ENCODE measurements at regions not wholly inside any gene's neighbourhood (a gene's known extent, or its start where the extent isn't known, plus 50 kb on each side); places are given as distances from the start of the nearest gene placed in this dataset.

- POLR2A ChIA-PET = interaction anchor here (0.6 kb wide), 1 partner anchor 1703 kb away, joined by 7 read pairs; no protein-coding TSS in a partner anchor
- peaks cover 11% of the 10 kb centered on the region for H3K4me1 Mint-ChIP-seq
- H3K4me3 Mint-ChIP-seq = no peak overlapping the region
- peaks cover 86% of the 10 kb centered on the region for H3K9me3 Mint-ChIP-seq
- H3K27ac Mint-ChIP-seq = no peak overlapping the region
- H3K36me3 Mint-ChIP-seq = peaks cover 49% of the 10 kb centered on the region
- DNase-seq (ENCODE audit: low spot score) (no peak), ATAC-seq (no peak)
- CTCF ChIA-PET = no interaction called here
- TF ChIP-seq RORB (CRISPR knock-in tag; IDR thresholded peaks at IDR 0.05) (no peak), OVOL2 (CRISPR knock-in tag; IDR thresholded peaks at IDR 0.05; ENCODE audit: borderline replicate concordance) (no peak), ESRRA (CRISPR knock-in tag; IDR thresholded peaks at IDR 0.05; ENCODE audit: borderline replicate concordance) (no peak), JUN (CRISPR knock-in tag; IDR thresholded peaks at IDR 0.05) (no peak), HMGXB4 (CRISPR knock-in tag; IDR thresholded peaks at IDR 0.05) (no peak), MXD4 (CRISPR knock-in tag; IDR thresholded peaks at IDR 0.05; ENCODE audit: borderline replicate concordance) (no peak), ZNF317 (CRISPR knock-in tag; IDR thresholded peaks at IDR 0.05; ENCODE audit: borderline replicate concordance, low read depth) (no peak)
- H3K27me3 Mint-ChIP-seq (ENCODE audit: low read depth) = peaks cover 12% of the 10 kb centered on the region
Observed at GRCh38 chr12:127411981-127412380, 855.0 kb upstream of the TMEM132C start.

- H3K9me3 Mint-ChIP-seq = peaks cover 91% of the 10 kb centered on the region
- CTCF ChIA-PET = no interaction called here
- DNase-seq (ENCODE audit: low spot score) = no peak
- H3K4me3 Mint-ChIP-seq = no peak overlapping the region
- POLR2A ChIA-PET = no interaction called here
- H3K27ac Mint-ChIP-seq = no peak overlapping the region
- peaks cover 12% of the 10 kb centered on the region for H3K27me3 Mint-ChIP-seq (ENCODE audit: low read depth)
- H3K36me3 Mint-ChIP-seq = peaks cover 54% of the 10 kb centered on the region
- H3K4me1 Mint-ChIP-seq = peaks cover 11% of the 10 kb centered on the region
- ATAC-seq = no peak
- TF ChIP-seq STAT6 (CRISPR knock-in tag; conservative IDR thresholded peaks at IDR 0.05; ENCODE audit: low read depth) (no peak), TCF7 (CRISPR knock-in tag; IDR thresholded peaks at IDR 0.05; ENCODE audit: low read depth) (no peak), ELF4 (CRISPR knock-in tag; IDR thresholded peaks at IDR 0.05; ENCODE audit: low read depth) (no peak), PRRX2 (CRISPR knock-in tag; IDR thresholded peaks at IDR 0.05) (no peak), ZNF532 (CRISPR knock-in tag; IDR thresholded peaks at IDR 0.05; ENCODE audit: borderline replicate concordance) (no peak), ZNF396 (CRISPR knock-in tag; IDR thresholded peaks at IDR 0.05; ENCODE audit: borderline replicate concordance) (no peak), CDX4 (CRISPR knock-in tag; IDR thresholded peaks at IDR 0.05; ENCODE audit: borderline replicate concordance) (no peak), FOXK1 (CRISPR knock-in tag; IDR thresholded peaks at IDR 0.05) (no peak), RORB (CRISPR knock-in tag; IDR thresholded peaks at IDR 0.05) (no peak), FOXP4 (CRISPR knock-in tag; IDR thresholded peaks at IDR 0.05) (no peak)
Observed at GRCh38 chr12:127412866-127413265, 854.1 kb upstream of the TMEM132C start.
